ENCODE measurements at regions not wholly inside any gene's neighbourhood (a gene's known extent, or its start where the extent isn't known, plus 50 kb on each side); places are given as distances from the start of the nearest gene placed in this dataset.

- DNase-seq (ENCODE audit: low spot score) (no peak), FAIRE-seq (no peak), ATAC-seq (no peak)
- ChIA-PET POLR2A (no interaction called here), CTCF (ENCODE audit: low intra/inter-chr PET ratio, low total read pairs) (no interaction called here)
- in situ Hi-C loops (cut with HindIII; ENCODE audit: extremely low pct_ligation_motif_present, low pct_unique_long_range_greater_than_20kb) (no loop called here), intact Hi-C loops (cut with micrococcal nuclease; ENCODE audit: unreplicated experiment) (no loop called here)
- Histone ChIP-seq H2AFZ (ENCODE audit: low read length) (no peak overlapping the region), H3K4me2 (ENCODE audit: low read depth, low read length) (no peak overlapping the region), H3K79me2 (ENCODE audit: insufficient read depth, low read length) (no peaks in the 10 kb centered on the region), H3K4me3 (replicated peaks in 1 of 3; ENCODE audit: insufficient read depth in 1 of 3, low read depth in 2 of 3, low read length in 3 of 3) (no peak overlapping the region), H3K9ac (ENCODE audit: insufficient read depth, low read depth, low read length) (no peak overlapping the region), H3K27me3 (ENCODE audit: control insufficient read depth in 1 of 2, insufficient read depth in 2 of 2, low read length in 2 of 2) (no peaks in the 10 kb centered on the region), H4K20me1 (ENCODE audit: insufficient read depth, low read length) (no peaks in the 10 kb centered on the region), H3K9me3 (ENCODE audit: low read length) (no peaks in the 10 kb centered on the region), H3K36me3 (replicated peaks in 1 of 2; ENCODE audit: control insufficient read depth in 1 of 2, insufficient read depth in 2 of 2, low read length in 2 of 2) (no peaks in the 10 kb centered on the region), H3K4me1 (ENCODE audit: insufficient read depth, low read length) (no peaks in the 10 kb centered on the region), H3K27ac (ENCODE audit: extremely low read length, insufficient read depth, low read length) (no peak overlapping the region)
- 0% methylated on average over 1 of the region's 1 CpG for WGBS (ENCODE audit: low lambda C conversion rate)
- TF ChIP-seq SMAD9 (CRISPR knock-in tag; IDR thresholded peaks at IDR 0.05): no peak
- no peak for TF ChIP-seq RAD21 (CRISPR knock-in tag; IDR thresholded peaks at IDR 0.05)
- no peak for TF ChIP-seq ZNF569 (CRISPR knock-in tag; IDR thresholded peaks at IDR 0.05; ENCODE audit: borderline replicate concordance)
- TF ChIP-seq MEIS1 (CRISPR knock-in tag; IDR thresholded peaks at IDR 0.05; ENCODE audit: borderline replicate concordance): no peak
- TF ChIP-seq, protein P1, sequence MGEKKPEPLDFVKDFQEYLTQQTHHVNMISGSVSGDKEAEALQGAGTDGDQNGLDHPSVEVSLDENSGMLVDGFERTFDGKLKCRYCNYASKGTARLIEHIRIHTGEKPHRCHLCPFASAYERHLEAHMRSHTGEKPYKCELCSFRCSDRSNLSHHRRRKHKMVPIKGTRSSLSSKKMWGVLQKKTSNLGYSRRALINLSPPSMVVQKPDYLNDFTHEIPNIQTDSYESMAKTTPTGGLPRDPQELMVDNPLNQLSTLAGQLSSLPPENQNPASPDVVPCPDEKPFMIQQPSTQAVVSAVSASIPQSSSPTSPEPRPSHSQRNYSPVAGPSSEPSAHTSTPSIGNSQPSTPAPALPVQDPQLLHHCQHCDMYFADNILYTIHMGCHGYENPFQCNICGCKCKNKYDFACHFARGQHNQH (CRISPR knock-in tag; IDR thresholded peaks at IDR 0.05): no peak
- TF ChIP-seq TERF1 (CRISPR knock-in tag; IDR thresholded peaks at IDR 0.05): no peak
- no peak for TF ChIP-seq HMG20B (CRISPR knock-in tag; conservative IDR thresholded peaks at IDR 0.05)
- no peak for TF ChIP-seq ZNF260 (CRISPR knock-in tag; IDR thresholded peaks at IDR 0.05; ENCODE audit: borderline replicate concordance, low read depth)
- no peak for TF ChIP-seq KDM5B (CRISPR knock-in tag; IDR thresholded peaks at IDR 0.05; ENCODE audit: borderline replicate concordance)
- TF ChIP-seq ERF (CRISPR knock-in tag; IDR thresholded peaks at IDR 0.05): no peak
- TF ChIP-seq TEAD2 (CRISPR knock-in tag; IDR thresholded peaks at IDR 0.05): no peak
- no TSS peak for BruUV-seq (replicated peaks)
Observed at GRCh38 chr18:53798516-53798915, 426.0 kb downstream of the MBD2 start.

Measured in HepG2 (cell line).